GM08714 (cell line): ENCODE measurements at regions not wholly inside any gene's neighbourhood (a gene's known extent, or its start where the extent isn't known, plus 50 kb on each side); places are given as distances from the start of the nearest gene placed in this dataset.

ENCODE experiments used
- H3K4me3 ChIP-seq: fragments of 200-500 bp; sonication (Bioruptor generic); 2 replicates; pipeline ENCODE4 v1.5.1; 2014; ENCODE audit warnings: mild to moderate bottlenecking, low read length, inconsistent platforms
- ZNF274 ChIP-seq: IDR thresholded peaks from 2 replicates; pipeline ENCODE4 v1.6.1; 2012; ENCODE audit warnings: mild to moderate bottlenecking, low read depth, low read length

- no peak overlapping the region for H3K4me3 ChIP-seq
- TF ChIP-seq ZNF274: no peak
Measured at GRCh38 chr6:108734271-108734922, 113.8 kb upstream of the ARMC2 start.

GRCh38 chr6:108735310-108736001, 112.8 kb upstream of the ARMC2 start:
- no peak for TF ChIP-seq ZNF274
- no peak overlapping the region for H3K4me3 ChIP-seq

- TF ChIP-seq ZNF274: no peak
Measured at GRCh38 chr6:108736002-108736361, 112.2 kb upstream of the ARMC2 start.

GRCh38 chr6:108736832-108737231, 111.4 kb upstream of the ARMC2 start:
- no peak overlapping the region for H3K4me3 ChIP-seq
- no peak for TF ChIP-seq ZNF274

More at GRCh38 chr6:108736002-108736361, 112.2 kb upstream of the ARMC2 start:
- H3K4me3 ChIP-seq: no peak overlapping the region

GRCh38 chr6:108737594-108738546, 110.4 kb upstream of the ARMC2 start:
- TF ChIP-seq ZNF274: no peak
- H3K4me3 ChIP-seq: no peak overlapping the region

- TF ChIP-seq ZNF274: no peak
- no peak overlapping the region for H3K4me3 ChIP-seq
Measured at GRCh38 chr6:108738684-108739416, 109.4 kb upstream of the ARMC2 start.

- TF ChIP-seq ZNF274: no peak
- H3K4me3 ChIP-seq: no peak overlapping the region
Measured at GRCh38 chr6:108739496-108740330, 108.5 kb upstream of the ARMC2 start.

GRCh38 chr6:108741331-108741989, 106.8 kb upstream of the ARMC2 start:
- no peak for TF ChIP-seq ZNF274

GRCh38 chr6:108742041-108742440, 106.2 kb upstream of the ARMC2 start:
- no peak for TF ChIP-seq ZNF274

More at GRCh38 chr6:108741331-108741989, 106.8 kb upstream of the ARMC2 start:
- H3K4me3 ChIP-seq: no peak overlapping the region

GRCh38 chr6:108744244-108744972, 103.8 kb upstream of the ARMC2 start:
- H3K4me3 ChIP-seq: no peak overlapping the region
- no peak for TF ChIP-seq ZNF274

More at GRCh38 chr6:108742041-108742440, 106.2 kb upstream of the ARMC2 start:
- H3K4me3 ChIP-seq: no peak overlapping the region

GRCh38 chr6:108744996-108745395, 103.2 kb upstream of the ARMC2 start:
- TF ChIP-seq ZNF274: no peak
- H3K4me3 ChIP-seq: no peak overlapping the region
